ENCODE measurements at regions not wholly inside any gene's neighbourhood (a gene's known extent, or its start where the extent isn't known, plus 50 kb on each side); places are given as distances from the start of the nearest gene placed in this dataset.

- no peak for DNase-seq
- 86% methylated on average over 2 of the region's 3 CpGs for WGBS (ENCODE audit: insufficient coverage)
- peaks cover 0 to 10% (median 2%) of the 10 kb centered on the region in 4 experiments for H3K4me1 ChIP-seq (ENCODE audit: control extremely low read depth in 1 of 4, control insufficient read depth in 4 of 4, insufficient read depth in 4 of 4, low read length in 3 of 4)
- H3K27me3 ChIP-seq (replicated peaks in 2 of 5; ENCODE audit: control insufficient read depth in 4 of 5, insufficient read depth in 5 of 5, low read length in 4 of 5): no peaks in the 10 kb centered on the region
- H3K9me3 ChIP-seq (ENCODE audit: control extremely low read depth in 1 of 5, control insufficient read depth in 4 of 5, insufficient read depth in 2 of 5, low read depth in 1 of 5, low read length in 4 of 5): no peaks in the 10 kb centered on the region
- ChIA-PET CTCF (no interaction called here), POLR2A (no interaction called here)
- H3K36me3 ChIP-seq (ENCODE audit: control insufficient read depth in 4 of 4, insufficient read depth in 4 of 4, low read length in 3 of 4): no peaks in the 10 kb centered on the region
- no peak overlapping the region for H3K4me3 ChIP-seq (ENCODE audit: control insufficient read depth in 1 of 7, extremely low read depth in 1 of 7, insufficient read depth in 4 of 7, low read depth in 2 of 7, low read length in 6 of 7)
- H3K27ac ChIP-seq (ENCODE audit: insufficient read depth in 1 of 2, low read depth in 1 of 2, low read length in 2 of 2, poor library complexity in 1 of 2, severe bottlenecking in 2 of 2): no peak overlapping the region
Measured at GRCh38 chr7:81414411-81414810, 355.4 kb downstream of the HGF start.

GRCh38 chr7:81410471-81411117 lies 359.3 kb downstream of the HGF start:
- Histone ChIP-seq H3K9me3 (ENCODE audit: control extremely low read depth in 1 of 5, control insufficient read depth in 4 of 5, insufficient read depth in 2 of 5, low read depth in 1 of 5, low read length in 4 of 5) (no peaks in the 10 kb centered on the region), H3K4me1 (ENCODE audit: control extremely low read depth in 1 of 4, control insufficient read depth in 4 of 4, insufficient read depth in 4 of 4, low read length in 3 of 4) (no peaks in the 10 kb centered on the region), H3K27me3 (replicated peaks in 2 of 5; ENCODE audit: control insufficient read depth in 4 of 5, insufficient read depth in 5 of 5, low read length in 4 of 5) (no peaks in the 10 kb centered on the region), H3K36me3 (ENCODE audit: control insufficient read depth in 4 of 4, insufficient read depth in 4 of 4, low read length in 3 of 4) (no peaks in the 10 kb centered on the region), H3K4me3 (ENCODE audit: control insufficient read depth in 1 of 7, extremely low read depth in 1 of 7, insufficient read depth in 4 of 7, low read depth in 2 of 7, low read length in 6 of 7) (no peak overlapping the region), H3K27ac (ENCODE audit: insufficient read depth in 1 of 2, low read depth in 1 of 2, low read length in 2 of 2, poor library complexity in 1 of 2, severe bottlenecking in 2 of 2) (no peak overlapping the region)
- no peak for DNase-seq
- no CpG with 5 or more reads among the region's 6 CpGs for WGBS (ENCODE audit: insufficient coverage)
- POLR2A ChIA-PET: no interaction called here
- CTCF ChIA-PET: no interaction called here

DNA sequence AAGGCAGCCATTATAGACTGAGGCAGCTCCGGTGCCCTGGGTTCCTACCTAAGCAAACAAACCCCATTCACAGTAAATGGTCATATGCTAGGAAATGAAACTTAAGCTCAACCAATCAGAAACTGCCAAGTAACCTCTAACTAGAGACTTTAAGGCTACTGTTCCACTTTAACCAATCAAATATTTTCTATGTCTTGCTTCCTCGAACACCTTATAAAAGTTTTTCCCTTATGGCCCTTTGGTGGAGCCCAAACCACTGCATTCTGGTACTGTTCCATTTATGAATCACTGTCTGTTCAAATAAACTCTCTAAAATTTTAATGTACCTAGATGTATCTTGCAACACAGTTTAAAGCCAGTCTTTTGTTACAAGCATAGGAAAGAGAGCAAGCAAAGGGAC lies 361.1 kb downstream of the HGF start:
- H3K4me3 ChIP-seq (ENCODE audit: control insufficient read depth in 1 of 7, extremely low read depth in 1 of 7, insufficient read depth in 4 of 7, low read depth in 2 of 7, low read length in 6 of 7): no peak overlapping the region
- no peaks in the 10 kb centered on the region for H3K27me3 ChIP-seq (replicated peaks in 2 of 5; ENCODE audit: control insufficient read depth in 4 of 5, insufficient read depth in 5 of 5, low read length in 4 of 5)
- CTCF ChIA-PET: no interaction called here
- WGBS (ENCODE audit: insufficient coverage): 100% methylated on average over 2 of the region's 2 CpGs
- no peak overlapping the region for H3K27ac ChIP-seq (ENCODE audit: insufficient read depth in 1 of 2, low read depth in 1 of 2, low read length in 2 of 2, poor library complexity in 1 of 2, severe bottlenecking in 2 of 2)
- H3K9me3 ChIP-seq (ENCODE audit: control extremely low read depth in 1 of 5, control insufficient read depth in 4 of 5, insufficient read depth in 2 of 5, low read depth in 1 of 5, low read length in 4 of 5): peaks cover 0 to 4% (median 0%) of the 10 kb centered on the region in 5 experiments
- no peak for DNase-seq
- POLR2A ChIA-PET: no interaction called here
- H3K36me3 ChIP-seq (ENCODE audit: control insufficient read depth in 4 of 4, insufficient read depth in 4 of 4, low read length in 3 of 4): no peaks in the 10 kb centered on the region
- H3K4me1 ChIP-seq (ENCODE audit: control extremely low read depth in 1 of 4, control insufficient read depth in 4 of 4, insufficient read depth in 4 of 4, low read length in 3 of 4): no peaks in the 10 kb centered on the region

- Histone ChIP-seq H3K4me3 (ENCODE audit: control insufficient read depth in 1 of 7, extremely low read depth in 1 of 7, insufficient read depth in 4 of 7, low read depth in 2 of 7, low read length in 6 of 7) (no peak overlapping the region), H3K9me3 (ENCODE audit: control extremely low read depth in 1 of 5, control insufficient read depth in 4 of 5, insufficient read depth in 2 of 5, low read depth in 1 of 5, low read length in 4 of 5) (peaks cover 0 to 4% (median 0%) of the 10 kb centered on the region in 5 experiments), H3K27me3 (replicated peaks in 2 of 5; ENCODE audit: control insufficient read depth in 4 of 5, insufficient read depth in 5 of 5, low read length in 4 of 5) (no peaks in the 10 kb centered on the region), H3K4me1 (ENCODE audit: control extremely low read depth in 1 of 4, control insufficient read depth in 4 of 4, insufficient read depth in 4 of 4, low read length in 3 of 4) (no peaks in the 10 kb centered on the region), H3K36me3 (ENCODE audit: control insufficient read depth in 4 of 4, insufficient read depth in 4 of 4, low read length in 3 of 4) (no peaks in the 10 kb centered on the region), H3K27ac (ENCODE audit: insufficient read depth in 1 of 2, low read depth in 1 of 2, low read length in 2 of 2, poor library complexity in 1 of 2, severe bottlenecking in 2 of 2) (no peak overlapping the region)
- ChIA-PET POLR2A (no interaction called here), CTCF (no interaction called here)
- no CpG with 5 or more reads among the region's 2 CpGs for WGBS (ENCODE audit: insufficient coverage)
- DNase-seq: no peak
Measured at GRCh38 chr7:81407094-81407493, 362.8 kb downstream of the HGF start.

- no peaks in the 10 kb centered on the region for H3K27me3 ChIP-seq (replicated peaks in 2 of 5; ENCODE audit: control insufficient read depth in 4 of 5, insufficient read depth in 5 of 5, low read length in 4 of 5)
- H3K4me3 ChIP-seq (ENCODE audit: control insufficient read depth in 1 of 7, extremely low read depth in 1 of 7, insufficient read depth in 4 of 7, low read depth in 2 of 7, low read length in 6 of 7): no peak overlapping the region
- DNase-seq: no peak
- POLR2A ChIA-PET: no interaction called here
- WGBS (ENCODE audit: insufficient coverage): 77% methylated on average over 2 of the region's 2 CpGs
- CTCF ChIA-PET: no interaction called here
- no peak overlapping the region for H3K27ac ChIP-seq (ENCODE audit: insufficient read depth in 1 of 2, low read depth in 1 of 2, low read length in 2 of 2, poor library complexity in 1 of 2, severe bottlenecking in 2 of 2)
- H3K36me3 ChIP-seq (ENCODE audit: control insufficient read depth in 4 of 4, insufficient read depth in 4 of 4, low read length in 3 of 4): no peaks in the 10 kb centered on the region
- H3K9me3 ChIP-seq (ENCODE audit: control extremely low read depth in 1 of 5, control insufficient read depth in 4 of 5, insufficient read depth in 2 of 5, low read depth in 1 of 5, low read length in 4 of 5): peaks cover 0 to 4% (median 0%) of the 10 kb centered on the region in 5 experiments
- H3K4me1 ChIP-seq (ENCODE audit: control extremely low read depth in 1 of 4, control insufficient read depth in 4 of 4, insufficient read depth in 4 of 4, low read length in 3 of 4): no peaks in the 10 kb centered on the region
Measured at GRCh38 chr7:81404669-81405068, 365.2 kb downstream of the HGF start.

GRCh38 chr7:81402227-81402626 lies 367.6 kb downstream of the HGF start:
- POLR2A ChIA-PET: no interaction called here
- H3K9me3 ChIP-seq (ENCODE audit: control extremely low read depth in 1 of 5, control insufficient read depth in 4 of 5, insufficient read depth in 2 of 5, low read depth in 1 of 5, low read length in 4 of 5): peaks cover 0 to 4% (median 0%) of the 10 kb centered on the region in 5 experiments
- CTCF ChIA-PET: no interaction called here
- H3K36me3 ChIP-seq (ENCODE audit: control insufficient read depth in 4 of 4, insufficient read depth in 4 of 4, low read length in 3 of 4): no peaks in the 10 kb centered on the region
- no CpG with 5 or more reads among the region's 1 CpG for WGBS (ENCODE audit: insufficient coverage)
- H3K27ac ChIP-seq (ENCODE audit: insufficient read depth in 1 of 2, low read depth in 1 of 2, low read length in 2 of 2, poor library complexity in 1 of 2, severe bottlenecking in 2 of 2): no peak overlapping the region
- DNase-seq: no peak
- H3K4me1 ChIP-seq (ENCODE audit: control extremely low read depth in 1 of 4, control insufficient read depth in 4 of 4, insufficient read depth in 4 of 4, low read length in 3 of 4): no peaks in the 10 kb centered on the region
- no peaks in the 10 kb centered on the region for H3K27me3 ChIP-seq (replicated peaks in 2 of 5; ENCODE audit: control insufficient read depth in 4 of 5, insufficient read depth in 5 of 5, low read length in 4 of 5)
- H3K4me3 ChIP-seq (ENCODE audit: control insufficient read depth in 1 of 7, extremely low read depth in 1 of 7, insufficient read depth in 4 of 7, low read depth in 2 of 7, low read length in 6 of 7): no peak overlapping the region

GRCh38 chr7:81399471-81399870 lies 370.4 kb downstream of the HGF start:
- no peak overlapping the region for H3K27ac ChIP-seq (ENCODE audit: insufficient read depth in 1 of 2, low read depth in 1 of 2, low read length in 2 of 2, poor library complexity in 1 of 2, severe bottlenecking in 2 of 2)
- H3K4me1 ChIP-seq (ENCODE audit: control extremely low read depth in 1 of 4, control insufficient read depth in 4 of 4, insufficient read depth in 4 of 4, low read length in 3 of 4): no peaks in the 10 kb centered on the region
- ChIA-PET POLR2A (no interaction called here), CTCF (no interaction called here)
- no peaks in the 10 kb centered on the region for H3K27me3 ChIP-seq (replicated peaks in 2 of 5; ENCODE audit: control insufficient read depth in 4 of 5, insufficient read depth in 5 of 5, low read length in 4 of 5)
- H3K9me3 ChIP-seq (ENCODE audit: control extremely low read depth in 1 of 5, control insufficient read depth in 4 of 5, insufficient read depth in 2 of 5, low read depth in 1 of 5, low read length in 4 of 5): peaks cover 0 to 1% (median 0%) of the 10 kb centered on the region in 5 experiments
- no peak overlapping the region for H3K4me3 ChIP-seq (ENCODE audit: control insufficient read depth in 1 of 7, extremely low read depth in 1 of 7, insufficient read depth in 4 of 7, low read depth in 2 of 7, low read length in 6 of 7)
- DNase-seq: no peak
- no peaks in the 10 kb centered on the region for H3K36me3 ChIP-seq (ENCODE audit: control insufficient read depth in 4 of 4, insufficient read depth in 4 of 4, low read length in 3 of 4)
- 90% methylated on average over 2 of the region's 3 CpGs for WGBS (ENCODE audit: insufficient coverage)
